Smooth muscle cell (in vitro differentiated cells): ENCODE measurements at regions not wholly inside any gene's neighbourhood (a gene's known extent, or its start where the extent isn't known, plus 50 kb on each side); places are given as distances from the start of the nearest gene placed in this dataset.

Source experiments
- DNase-seq: peaks from one replicate; lab custom pipeline; 2025; ENCODE audit not compliant: unreplicated experiment; lab: John Stamatoyannopoulos, UW
- H2AFZ ChIP-seq: fragments of 200-600 bp; sonication (generic); 2 replicates; pipeline ENCODE4 v1.6.0; 2016; ENCODE audit warnings: antibody characterized with exemption, low read depth, mild to moderate bottlenecking
- H3F3A ChIP-seq: fragments of 200-600 bp; sonication (generic); 2 replicates; pipeline ENCODE4 v1.6.0; 2017; ENCODE audit warnings: antibody characterized with exemption, low read depth
- H3K27ac ChIP-seq: fragments of 200-600 bp; sonication (generic); 2 replicates; pipeline ENCODE4 v1.5.1; 2016; ENCODE audit warnings: low read depth, mild to moderate bottlenecking
- H3K27me3 ChIP-seq: fragments of 200-600 bp; sonication (generic); 2 replicates; pipeline ENCODE4 v1.6.1; 2016; ENCODE audit warnings: low read depth, mild to moderate bottlenecking
- H3K36me3 ChIP-seq: fragments of 200-600 bp; sonication (generic); 2 replicates; pipeline ENCODE4 v1.5.1; 2016; ENCODE audit warnings: low read depth
- H3K4me1 ChIP-seq: fragments of 200-600 bp; sonication (generic); 2 replicates; pipeline ENCODE4 v1.5.1; 2016; ENCODE audit warnings: low read depth
- H3K4me2 ChIP-seq: fragments of 200-600 bp; sonication (generic); 2 replicates; pipeline ENCODE4 v1.6.0; 2016; ENCODE audit warnings: mild to moderate bottlenecking
- H3K4me3 ChIP-seq: fragments of 200-600 bp; sonication (generic); 2 replicates; pipeline ENCODE4 v1.5.1; 2016; ENCODE audit warnings: mild to moderate bottlenecking
- H3K79me2 ChIP-seq: fragments of 200-600 bp; sonication (generic); 2 replicates; pipeline ENCODE4 v1.6.0; 2016; ENCODE audit warnings: low read depth, mild to moderate bottlenecking
- H3K9ac ChIP-seq: fragments of 200-600 bp; sonication (generic); 2 replicates; pipeline ENCODE4 v1.6.0; 2016; ENCODE audit warnings: low read depth
- H3K9me3 ChIP-seq: fragments of 200-600 bp; sonication (generic); replicated peaks from 2 replicates; pipeline ENCODE4 v1.5.1; 2016; ENCODE audit warnings: low read depth
- H4K20me1 ChIP-seq: fragments of 200-600 bp; sonication (generic); 2 replicates; pipeline ENCODE4 v1.6.0; 2016; ENCODE audit warnings: low read depth
- CTCF ChIP-seq: fragments of 200-600 bp; sonication (generic); IDR thresholded peaks from 2 replicates; pipeline ENCODE4 v1.5.1; 2017; ENCODE audit warnings: borderline replicate concordance, mild to moderate bottlenecking, antibody characterized with exemption; ENCODE audit not compliant: insufficient read depth, poor library complexity, severe bottlenecking
- WGBS: methylation state at CpG from one replicate; pipeline ENCODE4 v1.1.7; 2016; ENCODE audit warnings: low lambda C conversion rate; 5-methylcytosine and 5-hydroxymethylcytosine counted together

GRCh38 chr9:109974918-109975276 is 194.9 kb downstream of the PALM2AKAP2 start:
- H3K27ac ChIP-seq: no peak overlapping the region
- H3K9me3 ChIP-seq: no peaks in the 10 kb centered on the region
- no peaks in the 10 kb centered on the region for H3K4me1 ChIP-seq
- no peak overlapping the region for H2AFZ ChIP-seq
- no peak overlapping the region for H3K4me2 ChIP-seq
- H3K27me3 ChIP-seq: no peaks in the 10 kb centered on the region
- TF ChIP-seq CTCF: no peak
- H3K9ac ChIP-seq: no peak overlapping the region
- H4K20me1 ChIP-seq: peaks cover 4% of the 10 kb centered on the region
- WGBS: 100% methylated on average over 4 of the region's 4 CpGs
- no peaks in the 10 kb centered on the region for H3K36me3 ChIP-seq
- no peak overlapping the region for H3K4me3 ChIP-seq
- no peaks in the 10 kb centered on the region for H3F3A ChIP-seq
- H3K79me2 ChIP-seq: no peaks in the 10 kb centered on the region
- DNase-seq: no peak

GRCh38 chr9:109975574-109976295 is 195.7 kb downstream of the PALM2AKAP2 start:
- Histone ChIP-seq H3K79me2 (no peaks in the 10 kb centered on the region), H3K4me2 (no peak overlapping the region), H3K9me3 (no peaks in the 10 kb centered on the region), H3K4me1 (no peaks in the 10 kb centered on the region), H3K4me3 (no peak overlapping the region), H3K9ac (no peak overlapping the region), H4K20me1 (peaks cover 4% of the 10 kb centered on the region), H3F3A (no peaks in the 10 kb centered on the region), H3K27ac (no peak overlapping the region), H2AFZ (no peak overlapping the region), H3K27me3 (no peaks in the 10 kb centered on the region), H3K36me3 (no peaks in the 10 kb centered on the region)
- no peak for TF ChIP-seq CTCF
- no peak for DNase-seq
- 89% methylated on average over 5 of the region's 5 CpGs for WGBS

- no peak overlapping the region for H3K9ac ChIP-seq
- peaks cover 4% of the 10 kb centered on the region for H4K20me1 ChIP-seq
- TF ChIP-seq CTCF: no peak
- no peak for DNase-seq
- H3K27ac ChIP-seq: no peak overlapping the region
- H3F3A ChIP-seq: no peaks in the 10 kb centered on the region
- H2AFZ ChIP-seq: no peak overlapping the region
- H3K4me3 ChIP-seq: no peak overlapping the region
- no peak overlapping the region for H3K4me2 ChIP-seq
- no peaks in the 10 kb centered on the region for H3K4me1 ChIP-seq
- H3K27me3 ChIP-seq: no peaks in the 10 kb centered on the region
- H3K79me2 ChIP-seq: no peaks in the 10 kb centered on the region
- no peaks in the 10 kb centered on the region for H3K9me3 ChIP-seq
- no peaks in the 10 kb centered on the region for H3K36me3 ChIP-seq
These were observed 196.3 kb downstream of the PALM2AKAP2 start for GRCh38 chr9:109976303-109976702.

- Histone ChIP-seq H4K20me1 (no peaks in the 10 kb centered on the region), H3K9me3 (no peaks in the 10 kb centered on the region), H3K27me3 (no peaks in the 10 kb centered on the region), H3K27ac (no peak overlapping the region), H3K36me3 (no peaks in the 10 kb centered on the region), H3K9ac (no peak overlapping the region), H3K79me2 (no peaks in the 10 kb centered on the region), H3F3A (no peaks in the 10 kb centered on the region), H3K4me1 (no peaks in the 10 kb centered on the region), H3K4me3 (no peak overlapping the region), H2AFZ (no peak overlapping the region), H3K4me2 (no peak overlapping the region)
- TF ChIP-seq CTCF: no peak
- 94% methylated on average over 2 of the region's 2 CpGs for WGBS
- DNase-seq: no peak
These were observed 197.5 kb downstream of the PALM2AKAP2 start for GRCh38 chr9:109977521-109977920.
